ENCODE measurements at regions not wholly inside any gene's neighbourhood (a gene's known extent, or its start where the extent isn't known, plus 50 kb on each side); places are given as distances from the start of the nearest gene placed in this dataset.

GRCh38 chr7:132069306-132069705 lies 507.0 kb downstream of the PLXNA4 start:
- TF ChIP-seq CTCF (conservative IDR thresholded peaks at IDR 0.05) (no peak), EZH2 (IDR thresholded peaks at IDR 0.05; ENCODE audit: low read depth) (no peak)
